Esophagus squamous epithelium (tissue), 5 donors: ENCODE measurements at regions not wholly inside any gene's neighbourhood (a gene's known extent, or its start where the extent isn't known, plus 50 kb on each side); places are given as distances from the start of the nearest gene placed in this dataset.

Source experiments
- DNase-seq: peaks from one replicate; lab custom pipeline; 2025; lab: John Stamatoyannopoulos, UW
- H3K27ac ChIP-seq, 4 donors: fragments of 200-600 bp; sonication (generic); one replicate each; pipeline ENCODE4 v1.5.1; 2016 to 2019; ENCODE audit warnings: mild to moderate bottlenecking in 1 of 4
- H3K27me3 ChIP-seq, 4 donors: fragments of 200-600 bp; sonication (generic); 1 replicate in 3 of 4; 2 replicates in 1 of 4; pipeline versions ENCODE4 v1.5.1 to v1.6.0; 2017 to 2021; ENCODE audit warnings: antibody characterized with exemption in 1 of 4
- H3K36me3 ChIP-seq, 3 donors: fragments of 200-600 bp; sonication (generic); one replicate each; pipeline ENCODE4 v1.5.1; 2016 to 2019
- H3K4me1 ChIP-seq, 3 donors: fragments of 200-600 bp; sonication (generic); one replicate each; pipeline ENCODE4 v1.5.1; 2017 to 2019
- H3K4me3 ChIP-seq, 4 donors: fragments of 200-600 bp; sonication (generic); 1 replicate in 3 of 4; 2 replicates in 1 of 4; pipeline ENCODE4 v1.5.1; 2016 to 2019; ENCODE audit warnings: mild to moderate bottlenecking in 2 of 4, moderate library complexity in 1 of 4
- H3K9me3 ChIP-seq, 3 donors: fragments of 200-600 bp; sonication (generic); one replicate each; pipeline ENCODE4 v1.5.1; 2016 to 2019
- CTCF ChIP-seq, 6 experiments: fragments of 450-650 bp in 4 of 6; fragments of 200-600 bp in 2 of 6; sonication (generic) in 2 of 6; IDR thresholded peaks; one replicate each; pipeline ENCODE4 v1.5.1; 2016 to 2019; ENCODE audit warnings: antibody characterized with exemption in 6 of 6, mild to moderate bottlenecking in 4 of 6, moderate library complexity in 4 of 6
- POLR2A ChIP-seq, 4 donors: fragments of 450-650 bp; IDR thresholded peaks; one replicate each; pipeline ENCODE4 v1.6.1; 2017; ENCODE audit warnings: antibody characterized with exemption in 4 of 4, mild to moderate bottlenecking in 4 of 4, moderate library complexity in 3 of 4
- WGBS, 2 donors: methylation state at CpG; one replicate each; pipeline ENCODE4 v1.1.5; 2018; 5-methylcytosine and 5-hydroxymethylcytosine counted together
- intact Hi-C: fragments of 100-400 bp; cut with DNase I; formaldehyde crosslinking; loops from one replicate; pipeline ENCODE4 v1.15.0; 2022
- donor health status: DM: yes; HTN: yes; CAD: no.

- 82 to 86% methylated on average over 6 of the region's 6 CpGs for WGBS, 2 donors
- Histone ChIP-seq H3K36me3 (no peaks in the 10 kb centered on the region), H3K4me3 (no peak overlapping the region), H3K27me3 (peaks cover 0 to 8% (median 0%) of the 10 kb centered on the region in 4 donors), H3K9me3 (no peaks in the 10 kb centered on the region), H3K27ac (no peak overlapping the region), H3K4me1 (peaks cover 0 to 11% (median 0%) of the 10 kb centered on the region in 3 donors)
- TF ChIP-seq CTCF (IDR thresholded peaks at IDR 0.05) (no peak), POLR2A (IDR thresholded peaks at IDR 0.05) (no peak)
- DNase-seq, result no peak
- intact Hi-C loops, result loop anchor here (10.0 kb wide), 1 partner anchor 413 kb away; no protein-coding TSS in a partner anchor
Observed at GRCh38 chr9:119967867-119968535, 598.8 kb upstream of the BRINP1 start.

- Histone ChIP-seq H3K4me1 (peaks cover 0 to 14% (median 0%) of the 10 kb centered on the region in 3 donors), H3K9me3 (no peaks in the 10 kb centered on the region), H3K4me3 (no peak overlapping the region), H3K36me3 (no peaks in the 10 kb centered on the region), H3K27ac (no peak overlapping the region), H3K27me3 (peaks cover 0 to 8% (median 0%) of the 10 kb centered on the region in 4 donors)
- 13 to 44% methylated on average over 1 to 5 of the region's 5 CpGs for WGBS, 2 donors
- no peak for TF ChIP-seq POLR2A (IDR thresholded peaks at IDR 0.05)
- no peak for TF ChIP-seq CTCF (IDR thresholded peaks at IDR 0.05)
- no peak for DNase-seq
- intact Hi-C loops, result loop anchor here (10.0 kb wide), 1 partner anchor 409 kb away; no protein-coding TSS in a partner anchor
Observed at GRCh38 chr9:119963798-119964372, 594.6 kb upstream of the BRINP1 start.

GRCh38 chr9:119963258-119963797 is 594.1 kb upstream of the BRINP1 start:
- WGBS, 2 donors, result 45% methylated on average over 4 of the region's 4 CpGs
- Histone ChIP-seq H3K4me1 (peaks cover 0 to 12% (median 0%) of the 10 kb centered on the region in 3 donors), H3K9me3 (no peaks in the 10 kb centered on the region), H3K4me3 (no peak overlapping the region), H3K27me3 (peaks cover 0 to 3% (median 0%) of the 10 kb centered on the region in 4 donors), H3K36me3 (no peaks in the 10 kb centered on the region), H3K27ac (no peak overlapping the region)
- TF ChIP-seq CTCF (IDR thresholded peaks at IDR 0.05), result no peak
- TF ChIP-seq POLR2A (IDR thresholded peaks at IDR 0.05), result no peak
- DNase-seq, result no peak
- intact Hi-C loops, result loop anchor here (10.0 kb wide), 1 partner anchor 409 kb away; no protein-coding TSS in a partner anchor

DNA sequence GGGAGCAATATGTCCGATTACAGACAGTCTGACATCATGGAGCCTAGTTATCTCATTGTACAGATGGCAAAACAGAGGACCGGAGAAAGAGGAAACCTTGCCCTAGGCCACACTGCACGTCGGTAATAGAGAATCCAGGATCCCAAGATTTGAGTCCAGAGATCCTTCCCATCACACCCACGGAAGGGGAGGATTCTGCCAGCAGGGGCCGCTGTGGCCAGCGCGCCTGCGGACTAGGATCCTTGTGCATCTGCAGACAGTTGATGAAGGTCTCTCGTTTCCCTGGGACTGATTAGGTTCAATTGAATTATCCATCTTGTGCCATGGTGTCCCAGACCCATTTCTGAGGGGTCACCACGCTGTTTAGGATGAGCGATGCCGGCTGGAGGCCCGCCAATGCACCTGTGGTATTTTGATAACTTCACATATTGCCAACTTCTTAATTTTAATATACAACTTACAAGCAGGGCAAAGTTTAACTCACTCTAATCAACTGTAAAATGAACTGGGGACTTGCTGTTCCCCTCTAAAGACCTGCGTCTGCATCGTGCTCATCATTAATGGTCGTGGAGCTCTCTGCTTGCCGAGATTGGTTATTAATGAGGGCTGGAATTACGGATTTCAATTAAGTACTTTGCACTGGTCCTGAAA is 592.7 kb upstream of the BRINP1 start:
- 43 to 58% methylated on average over 16 to 19 of the region's 19 CpGs for WGBS, 2 donors
- no peaks in the 10 kb centered on the region for H3K9me3 ChIP-seq
- no peak overlapping the region for H3K4me3 ChIP-seq
- no peaks in the 10 kb centered on the region for H3K27me3 ChIP-seq
- intact Hi-C loops, result loop anchor here (10.0 kb wide), 1 partner anchor 407 kb away; no protein-coding TSS in a partner anchor
- H3K4me1 ChIP-seq, result peaks cover 0 to 12% (median 0%) of the 10 kb centered on the region in 3 donors
- H3K36me3 ChIP-seq, result no peaks in the 10 kb centered on the region
- TF ChIP-seq POLR2A (IDR thresholded peaks at IDR 0.05) (no peak), CTCF (IDR thresholded peaks at IDR 0.05) (peak in 5 of 6 experiments; percentile 11 to 52 (median 37))
- no peak for DNase-seq
- H3K27ac ChIP-seq, result no peak overlapping the region
